BLaER1 (cell line): ENCODE measurements at regions not wholly inside any gene's neighbourhood (a gene's known extent, or its start where the extent isn't known, plus 50 kb on each side); places are given as distances from the start of the nearest gene placed in this dataset.
A peak's percentile ranks its signal among the peaks of the same experiment; 100 is the strongest.

Experiments
- H3K27ac ChIP-seq: shearing (Covaris generic); formaldehyde crosslinking; 2 replicates; pipeline ENCODE4 v1.8.1; 2022
- H3K27me3 ChIP-seq: shearing (Covaris generic); formaldehyde crosslinking; 2 replicates; pipeline ENCODE4 v1.8.1; 2022
- H3K36me3 ChIP-seq: shearing (Covaris generic); formaldehyde crosslinking; 2 replicates; pipeline ENCODE4 v1.8.1; 2022
- H3K4me1 ChIP-seq: shearing (Covaris generic); formaldehyde crosslinking; 2 replicates; pipeline ENCODE4 v1.8.1; 2022
- H3K4me2 ChIP-seq: shearing (Covaris generic); formaldehyde crosslinking; 2 replicates; pipeline ENCODE4 v1.8.1; 2022
- H3K4me3 ChIP-seq: shearing (Covaris generic); formaldehyde crosslinking; 2 replicates; pipeline ENCODE4 v1.8.1; 2022
- H3K9ac ChIP-seq: shearing (Covaris generic); formaldehyde crosslinking; 2 replicates; pipeline ENCODE4 v1.8.1; 2022
- H3K9me3 ChIP-seq: shearing (Covaris generic); formaldehyde crosslinking; 2 replicates; pipeline ENCODE4 v1.8.1; 2022
- H4K20me1 ChIP-seq: shearing (Covaris generic); formaldehyde crosslinking; 2 replicates; pipeline ENCODE4 v1.8.1; 2022
- Cebpa-rat ChIP-seq: shearing (Covaris generic); IDR thresholded peaks from 2 replicates; pipeline ENCODE4 v1.8.1; 2022

DNA sequence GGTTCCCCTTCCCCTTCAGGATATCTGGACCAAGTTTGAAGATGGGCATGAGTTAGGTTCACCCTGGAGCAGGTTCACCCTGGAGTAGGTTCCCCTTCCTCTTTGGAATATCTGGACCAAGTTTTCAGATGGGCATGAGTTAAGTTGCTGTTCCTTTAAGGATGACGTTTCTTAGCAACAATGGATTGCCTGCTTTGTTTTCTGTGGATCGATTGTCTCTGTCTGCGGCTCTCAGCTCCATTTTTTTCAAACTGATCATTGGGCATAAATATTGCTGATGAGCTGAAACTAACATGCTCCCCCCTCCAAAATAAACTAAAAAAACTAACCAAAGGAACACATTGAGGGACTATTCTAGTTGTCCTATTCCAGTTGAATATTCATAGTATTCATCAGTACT is 149.5 kb downstream of the SPP2 start:
- Histone ChIP-seq H3K4me1 (peaks cover 31% of the 10 kb centered on the region), H3K27me3 (no peaks in the 10 kb centered on the region), H4K20me1 (no peaks in the 10 kb centered on the region), H3K4me3 (no peak overlapping the region), H3K4me2 (no peak overlapping the region), H3K36me3 (no peaks in the 10 kb centered on the region), H3K9me3 (peaks cover 58% of the 10 kb centered on the region), H3K27ac (no peak overlapping the region), H3K9ac (no peak overlapping the region)
- TF ChIP-seq Cebpa-rat, result no peak

GRCh38 chr2:234198976-234199375 is 148.5 kb downstream of the SPP2 start:
- no peaks in the 10 kb centered on the region for H3K36me3 ChIP-seq
- peak overlapping the region; percentile 52 for H3K4me2 ChIP-seq
- no peak for TF ChIP-seq Cebpa-rat
- H3K9ac ChIP-seq, result no peak overlapping the region
- H3K27me3 ChIP-seq, result no peaks in the 10 kb centered on the region
- H3K4me3 ChIP-seq, result no peak overlapping the region
- H3K4me1 ChIP-seq, result peaks cover 31% of the 10 kb centered on the region
- peaks cover 69% of the 10 kb centered on the region for H3K9me3 ChIP-seq
- H4K20me1 ChIP-seq, result no peaks in the 10 kb centered on the region
- H3K27ac ChIP-seq, result no peak overlapping the region

- Histone ChIP-seq H3K27ac (no peak overlapping the region), H3K4me1 (peaks cover 21% of the 10 kb centered on the region), H4K20me1 (no peaks in the 10 kb centered on the region), H3K27me3 (no peaks in the 10 kb centered on the region), H3K9ac (no peak overlapping the region), H3K4me3 (no peak overlapping the region), H3K4me2 (no peak overlapping the region), H3K36me3 (no peaks in the 10 kb centered on the region), H3K9me3 (peaks cover 58% of the 10 kb centered on the region)
- TF ChIP-seq Cebpa-rat, result no peak
These were observed 145.0 kb downstream of the SPP2 start for GRCh38 chr2:234195516-234195915.

DNA sequence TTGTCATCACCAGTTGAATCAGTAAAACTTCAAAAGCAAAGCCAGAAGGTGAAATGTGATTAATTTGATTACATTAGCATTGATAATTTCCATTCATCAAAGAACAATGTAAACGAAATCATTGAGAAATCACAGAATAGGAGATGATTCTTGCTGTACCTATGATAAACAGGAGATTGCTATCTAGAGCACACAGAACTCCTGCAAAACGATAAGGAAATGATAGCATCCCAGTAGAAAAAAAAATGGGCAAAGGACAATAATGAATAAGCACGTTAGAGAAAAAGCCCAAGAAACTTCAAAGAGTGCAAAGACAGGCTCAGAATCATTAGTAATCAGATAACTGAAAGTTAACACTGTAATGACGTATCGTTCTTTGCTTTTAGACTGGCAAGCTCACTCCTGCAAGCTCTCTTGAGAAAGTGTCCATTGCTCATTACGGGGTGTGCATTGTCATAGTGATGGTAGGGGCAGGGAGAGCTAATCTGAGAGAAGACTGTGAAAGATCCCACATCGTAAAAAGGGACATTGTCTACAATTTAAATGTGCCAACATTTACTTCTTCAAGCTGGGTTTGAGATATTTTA is 143.6 kb downstream of the SPP2 start:
- peaks cover 29% of the 10 kb centered on the region for H3K4me1 ChIP-seq
- no peak overlapping the region for H3K27ac ChIP-seq
- no peak overlapping the region for H3K4me2 ChIP-seq
- no peaks in the 10 kb centered on the region for H3K36me3 ChIP-seq
- TF ChIP-seq Cebpa-rat, result no peak
- no peaks in the 10 kb centered on the region for H4K20me1 ChIP-seq
- H3K9ac ChIP-seq, result no peak overlapping the region
- H3K4me3 ChIP-seq, result peak overlapping the region; percentile 8; the same call in 1 of the 2 replicates
- peaks cover 53% of the 10 kb centered on the region for H3K9me3 ChIP-seq
- H3K27me3 ChIP-seq, result no peaks in the 10 kb centered on the region

- Histone ChIP-seq H3K27ac (peak overlapping the region; percentile 95), H3K4me1 (peaks cover 34% of the 10 kb centered on the region), H3K9ac (peak overlapping the region; percentile 87), H3K4me3 (peak overlapping the region; percentile 69), H3K27me3 (no peaks in the 10 kb centered on the region), H3K36me3 (peaks cover 7% of the 10 kb centered on the region; the same call in 1 of the 2 replicates), H4K20me1 (no peaks in the 10 kb centered on the region), H3K4me2 (peak overlapping the region; percentile 92), H3K9me3 (peaks cover 41% of the 10 kb centered on the region)
- no peak for TF ChIP-seq Cebpa-rat
These were observed 141.4 kb downstream of the SPP2 start for GRCh38 chr2:234191819-234192407.

GRCh38 chr2:234189786-234190300 is 139.3 kb downstream of the SPP2 start:
- Histone ChIP-seq H3K4me2 (peak overlapping the region; percentile 92), H3K9me3 (peaks cover 29% of the 10 kb centered on the region), H3K27ac (peak overlapping the region; percentile 95), H3K36me3 (peaks cover 20% of the 10 kb centered on the region; the same call in 1 of the 2 replicates), H3K27me3 (no peaks in the 10 kb centered on the region), H3K4me1 (peaks cover 42% of the 10 kb centered on the region), H3K4me3 (peak overlapping the region; percentile 69), H4K20me1 (no peaks in the 10 kb centered on the region), H3K9ac (peak overlapping the region; percentile 87)
- no peak for TF ChIP-seq Cebpa-rat

GRCh38 chr2:234189230-234189629 is 138.7 kb downstream of the SPP2 start:
- Histone ChIP-seq H3K4me1 (peaks cover 42% of the 10 kb centered on the region), H3K9me3 (peaks cover 28% of the 10 kb centered on the region), H3K4me3 (peak overlapping the region; percentile 69), H3K9ac (peak overlapping the region; percentile 87), H3K36me3 (peaks cover 26% of the 10 kb centered on the region), H3K27me3 (no peaks in the 10 kb centered on the region), H4K20me1 (no peaks in the 10 kb centered on the region), H3K27ac (peak overlapping the region; percentile 95), H3K4me2 (peak overlapping the region; percentile 92)
- no peak for TF ChIP-seq Cebpa-rat

DNA sequence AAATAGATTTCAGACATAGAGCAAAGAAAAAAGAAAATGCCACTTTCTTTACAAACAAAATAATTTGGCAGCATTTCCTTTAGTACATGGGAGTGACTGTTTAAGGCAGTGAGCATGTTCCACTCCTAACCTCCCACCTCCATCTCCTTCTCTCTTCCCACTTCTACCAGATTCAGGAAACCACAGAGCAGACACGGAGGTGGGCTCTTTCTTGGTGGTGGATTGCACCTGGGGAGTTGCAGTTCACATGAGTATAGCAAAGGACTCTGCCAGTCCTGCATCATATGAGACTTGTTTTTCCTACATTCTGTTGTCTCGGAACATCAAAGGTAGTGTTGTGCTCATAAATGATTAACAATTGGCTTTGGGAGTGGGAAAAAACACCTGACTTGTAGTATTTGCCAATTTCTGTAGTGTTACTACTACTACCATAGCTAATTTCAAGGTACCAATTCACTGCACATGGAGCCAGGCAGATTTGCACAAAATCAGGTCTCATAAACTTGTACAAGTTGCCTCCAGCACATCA is 137.2 kb downstream of the SPP2 start:
- Histone ChIP-seq H3K9ac (peak overlapping the region; percentile 87), H4K20me1 (no peaks in the 10 kb centered on the region), H3K9me3 (peaks cover 21% of the 10 kb centered on the region), H3K4me3 (peak overlapping the region; percentile 69), H3K27ac (peak overlapping the region; percentile 95), H3K36me3 (peaks cover 38% of the 10 kb centered on the region), H3K4me2 (peak overlapping the region; percentile 92), H3K27me3 (no peaks in the 10 kb centered on the region), H3K4me1 (peaks cover 46% of the 10 kb centered on the region)
- no peak for TF ChIP-seq Cebpa-rat

DNA sequence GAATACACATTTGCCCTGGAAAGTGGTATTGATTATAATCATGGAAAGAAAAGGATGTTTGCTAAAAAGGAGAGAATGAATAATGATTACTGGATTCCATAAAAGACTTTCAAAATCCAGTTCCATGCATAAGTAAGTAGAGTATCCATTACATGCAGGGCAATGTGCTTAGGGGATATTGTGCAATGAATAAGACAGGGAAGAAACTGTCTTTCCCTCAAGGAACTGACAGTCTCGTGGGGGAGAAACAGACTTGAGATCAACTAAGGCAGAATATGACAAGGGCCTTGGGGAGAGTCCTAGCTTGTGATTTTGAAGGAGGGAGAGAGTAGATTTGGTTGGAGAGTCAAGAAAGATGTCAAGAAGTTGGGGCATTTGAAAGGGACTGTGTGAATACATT is 130.6 kb downstream of the SPP2 start:
- Histone ChIP-seq H3K4me2 (no peak overlapping the region), H3K27ac (no peak overlapping the region), H3K9me3 (peaks cover 7% of the 10 kb centered on the region), H4K20me1 (no peaks in the 10 kb centered on the region), H3K27me3 (no peaks in the 10 kb centered on the region), H3K4me1 (peaks cover 19% of the 10 kb centered on the region), H3K9ac (no peak overlapping the region), H3K36me3 (peaks cover 33% of the 10 kb centered on the region), H3K4me3 (no peak overlapping the region)
- TF ChIP-seq Cebpa-rat, result no peak

- Histone ChIP-seq H3K36me3 (peaks cover 29% of the 10 kb centered on the region), H4K20me1 (no peaks in the 10 kb centered on the region), H3K27me3 (no peaks in the 10 kb centered on the region), H3K4me3 (no peak overlapping the region), H3K4me2 (peak overlapping the region; percentile 44), H3K9ac (no peak overlapping the region; the same call in 1 of the 2 replicates), H3K27ac (peak overlapping the region; percentile 47; the same call in 1 of the 2 replicates), H3K4me1 (peaks cover 18% of the 10 kb centered on the region), H3K9me3 (peaks cover 11% of the 10 kb centered on the region)
- no peak for TF ChIP-seq Cebpa-rat
These were observed 128.5 kb downstream of the SPP2 start for GRCh38 chr2:234179031-234179363.
